HG03108 (cell line): ENCODE measurements at regions not wholly inside any gene's neighbourhood (a gene's known extent, or its start where the extent isn't known, plus 50 kb on each side); places are given as distances from the start of the nearest gene placed in this dataset.

Experiments used
- ATAC-seq: cut with Tn5 transposase; IDR thresholded peaks from one replicate; pipeline ENCODE4 v1.9.1; 2021; ENCODE audit warnings: moderate library complexity; ENCODE audit not compliant: unreplicated experiment

GRCh38 chr12:45622210-45622937 lies 107.1 kb upstream of the ARID2 start:
- no peak for ATAC-seq

DNA sequence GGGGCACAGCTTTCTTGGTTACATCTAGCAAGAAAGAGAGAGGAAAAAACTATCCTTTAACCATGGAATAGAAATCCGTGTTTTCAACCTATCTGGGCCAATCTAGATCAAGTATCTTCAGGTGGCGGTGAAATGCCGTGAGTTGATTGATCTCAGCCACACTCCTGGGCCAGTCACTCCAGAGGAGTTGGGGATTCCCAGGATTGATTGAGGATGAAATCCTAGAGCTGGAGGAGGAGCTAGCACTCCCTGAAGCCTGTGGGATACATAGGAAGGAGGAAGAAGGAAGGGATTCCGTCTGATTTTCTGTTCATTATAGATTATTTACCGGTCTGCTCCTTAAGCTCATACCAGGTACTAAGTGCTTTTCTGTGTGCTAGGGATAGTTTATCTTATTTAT lies 106.3 kb upstream of the ARID2 start:
- no peak for ATAC-seq

- no peak for ATAC-seq
These were observed 105.6 kb upstream of the ARID2 start for GRCh38 chr12:45623940-45624339.

DNA sequence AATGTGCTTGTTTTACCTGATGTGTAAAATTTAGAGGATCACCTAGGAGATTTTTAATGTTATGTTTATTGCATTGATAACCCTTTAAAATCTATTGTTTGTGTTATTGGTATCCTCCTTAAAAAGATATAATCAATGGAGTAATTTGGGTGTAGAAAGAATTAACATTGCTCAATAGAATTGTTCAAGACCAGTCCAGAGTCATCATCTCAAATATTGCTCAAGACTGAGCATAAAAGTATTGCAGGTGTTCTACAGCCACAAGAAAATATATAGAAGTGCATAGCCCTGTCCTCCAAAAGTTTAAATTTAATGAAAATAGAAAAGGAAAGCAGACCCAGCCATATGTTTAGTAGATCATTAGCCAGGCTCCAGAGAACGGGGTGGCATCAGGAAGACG lies 102.5 kb upstream of the ARID2 start:
- no peak for ATAC-seq

DNA sequence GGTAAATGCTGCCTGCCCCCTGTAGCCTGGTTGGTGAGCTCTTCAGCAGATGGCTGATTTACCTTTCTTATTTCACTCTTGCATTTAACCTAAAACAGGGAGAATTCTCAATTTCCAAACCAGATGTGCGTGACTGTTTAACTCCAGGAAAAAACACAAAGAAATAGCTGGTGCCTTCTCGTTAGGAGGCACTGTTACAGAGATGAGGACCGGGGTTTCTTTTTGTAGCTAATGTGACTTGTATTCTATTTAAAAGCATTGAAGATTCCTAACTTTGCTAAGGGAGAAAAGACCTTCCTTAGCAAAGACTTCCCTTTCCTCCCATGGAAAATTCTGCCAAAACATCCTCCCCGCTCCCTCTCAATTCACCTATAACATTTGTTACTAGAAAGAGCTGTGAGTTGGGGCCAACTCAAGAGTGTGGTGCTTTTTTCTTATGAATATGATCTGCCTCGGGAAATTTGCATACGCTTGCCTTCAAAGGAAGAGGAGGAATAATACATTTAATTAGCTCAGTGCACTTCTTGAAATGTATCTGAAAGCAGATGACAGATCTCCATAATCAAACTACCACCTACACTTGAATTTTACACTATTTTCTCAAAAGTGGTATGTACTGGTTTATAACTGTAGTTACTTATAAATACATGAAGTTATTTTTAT lies 102.0 kb upstream of the ARID2 start:
- no peak for ATAC-seq

GRCh38 chr12:45629292-45629691 lies 100.2 kb upstream of the ARID2 start:
- ATAC-seq: no peak

- no peak for ATAC-seq
These were observed 95.8 kb upstream of the ARID2 start for GRCh38 chr12:45633733-45634132.

- no peak for ATAC-seq
These were observed 95.1 kb upstream of the ARID2 start for GRCh38 chr12:45634273-45634917.

DNA sequence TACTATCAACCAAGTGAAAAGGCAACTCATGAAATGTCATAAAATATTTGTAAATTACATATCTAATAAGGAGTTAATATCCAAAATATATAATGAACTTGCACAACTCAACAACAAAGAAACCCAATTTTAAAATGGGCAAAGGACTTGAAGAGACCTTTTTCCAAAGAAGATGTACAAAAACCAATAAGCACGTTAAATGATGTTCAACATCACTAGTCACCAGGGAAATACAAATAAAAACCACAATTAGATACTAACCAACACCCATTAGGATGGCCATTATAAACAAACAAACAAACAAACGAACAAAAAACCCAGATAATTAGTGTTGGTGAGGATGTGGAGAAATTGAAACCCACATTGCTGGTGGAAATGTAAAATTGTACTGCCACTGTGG lies 92.3 kb upstream of the ARID2 start:
- ATAC-seq: no peak

GRCh38 chr12:45637706-45638105 lies 91.8 kb upstream of the ARID2 start:
- ATAC-seq: no peak

DNA sequence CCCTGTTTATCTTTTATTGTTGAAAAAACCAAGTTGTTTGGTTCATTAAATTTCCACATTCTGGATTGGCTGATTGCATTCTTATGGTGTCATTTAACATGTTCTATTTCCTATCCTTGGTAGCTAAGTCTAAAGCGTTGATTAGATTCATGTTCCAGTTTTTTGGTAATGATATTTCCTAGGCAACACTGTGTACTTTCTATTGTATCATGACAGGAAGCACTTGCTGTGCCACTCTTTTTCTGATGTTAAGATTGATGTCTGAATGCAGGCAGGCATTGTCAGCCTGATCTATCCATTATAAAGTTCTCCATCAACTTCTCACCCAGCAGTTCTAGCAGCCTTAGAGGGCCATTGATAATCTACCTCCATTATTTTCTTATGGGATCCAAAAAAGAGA lies 91.1 kb upstream of the ARID2 start:
- ATAC-seq: no peak

DNA sequence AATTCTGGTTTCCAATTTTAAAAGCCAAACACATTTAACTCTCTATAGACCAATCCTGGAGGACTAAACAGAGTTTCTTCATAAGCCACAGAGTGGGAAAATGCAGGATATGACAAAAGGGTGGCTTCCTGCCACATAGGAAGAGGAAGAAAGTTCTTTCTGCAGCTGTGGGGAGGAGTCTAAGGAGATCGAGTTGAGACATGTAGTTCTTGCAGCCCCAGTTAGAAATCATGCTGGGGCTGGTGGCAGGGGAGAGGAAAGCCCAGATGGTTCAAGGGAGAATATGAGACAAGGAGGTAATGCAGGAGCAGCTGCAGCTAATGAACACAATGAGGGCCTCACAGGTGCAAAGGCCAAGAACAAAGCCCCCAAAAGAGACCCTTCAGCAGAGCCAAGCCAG lies 85.0 kb upstream of the ARID2 start:
- no peak for ATAC-seq

- no peak for ATAC-seq
These were observed 82.5 kb upstream of the ARID2 start for GRCh38 chr12:45646851-45647581.

GRCh38 chr12:45648070-45648469 lies 81.4 kb upstream of the ARID2 start:
- ATAC-seq: no peak

- ATAC-seq: no peak
These were observed 78.5 kb upstream of the ARID2 start for GRCh38 chr12:45651029-45651428.

DNA sequence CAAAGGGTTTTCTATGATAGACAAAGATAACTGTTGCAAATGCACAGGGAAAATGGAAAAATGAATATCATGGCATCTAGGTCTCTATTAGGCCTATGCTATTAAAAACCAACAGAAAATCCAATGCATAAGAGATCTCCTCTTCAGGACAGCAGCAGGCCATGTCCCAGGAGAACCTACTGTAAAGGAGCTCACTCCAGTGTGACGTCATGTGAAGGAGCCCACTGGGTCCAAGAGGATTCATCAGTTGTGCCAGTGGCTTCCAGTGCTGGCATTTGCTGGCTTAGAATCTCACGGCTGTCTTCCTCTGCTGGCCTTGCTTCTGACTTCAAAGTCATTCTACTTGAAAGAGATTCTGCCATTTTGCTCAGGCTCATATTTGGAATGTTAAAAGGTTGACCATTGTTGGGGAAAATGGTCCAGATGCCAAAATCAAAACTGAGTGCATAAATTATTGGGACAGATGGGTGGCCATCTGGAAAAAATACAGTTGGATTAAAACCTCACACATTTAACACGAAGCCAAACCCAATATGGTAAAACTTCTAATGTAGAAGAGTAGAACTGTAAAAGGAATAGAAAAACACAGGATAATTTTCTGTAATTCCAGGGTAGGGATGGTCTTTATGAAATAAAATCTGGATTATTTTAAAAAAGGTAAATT lies 75.4 kb upstream of the ARID2 start:
- no peak for ATAC-seq

DNA sequence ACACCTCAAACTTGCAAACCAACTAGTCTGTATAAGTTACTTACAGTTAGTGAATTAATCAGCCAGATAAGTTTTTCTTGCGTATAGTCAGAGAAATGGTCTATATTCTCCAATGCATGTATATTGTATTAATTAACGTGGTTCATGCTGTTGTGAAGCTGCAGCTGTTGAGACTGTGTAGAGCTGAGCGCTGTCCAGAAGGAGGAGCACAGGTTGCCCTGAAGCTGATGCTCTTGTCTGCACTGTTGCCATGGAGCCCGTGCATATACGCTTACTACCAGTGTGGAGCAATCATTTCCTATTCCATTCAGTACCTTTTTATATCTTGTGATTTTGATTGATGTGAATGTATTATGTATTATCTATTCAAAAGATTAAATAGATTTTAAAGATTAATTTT lies 74.3 kb upstream of the ARID2 start:
- peak; percentile 70 for ATAC-seq

DNA sequence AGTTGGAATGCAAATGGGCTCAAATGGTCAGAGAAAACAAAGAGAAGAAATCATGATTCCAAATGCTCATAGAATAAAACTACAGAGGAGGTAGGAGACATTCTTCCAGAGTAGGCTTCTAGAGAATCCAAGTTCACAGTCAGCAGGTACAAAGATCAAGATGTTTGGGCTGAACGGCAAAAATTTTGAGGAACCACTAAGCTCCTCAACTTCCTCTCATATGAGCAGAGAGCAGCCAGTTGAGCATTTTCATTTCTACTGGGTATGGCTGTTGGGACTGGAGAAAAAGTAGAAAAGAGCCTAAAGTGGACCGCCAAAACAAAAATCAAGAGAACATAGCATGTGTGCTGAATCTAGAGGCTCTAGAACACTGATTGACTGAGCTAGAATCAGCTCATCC lies 73.8 kb upstream of the ARID2 start:
- ATAC-seq: no peak

GRCh38 chr12:45658020-45658419 lies 71.5 kb upstream of the ARID2 start:
- no peak for ATAC-seq

- ATAC-seq: no peak
These were observed 69.2 kb upstream of the ARID2 start for GRCh38 chr12:45660330-45660729.

GRCh38 chr12:45663455-45663854 lies 66.1 kb upstream of the ARID2 start:
- no peak for ATAC-seq
